GM10266 (cell line): ENCODE measurements at regions not wholly inside any gene's neighbourhood (a gene's known extent, or its start where the extent isn't known, plus 50 kb on each side); places are given as distances from the start of the nearest gene placed in this dataset.

ENCODE experiments used
- DNase-seq: peaks from one replicate; pipeline ENCODE4 v3.0.0; 2012; ENCODE audit errors: extremely low spot score
- CTCF ChIP-seq: IDR thresholded peaks from 2 replicates; pipeline ENCODE4 v1.5.1; 2012; ENCODE audit warnings: mild to moderate bottlenecking, low read depth; ENCODE audit not compliant: control insufficient read depth, insufficient read depth; ENCODE audit errors: missing control alignments

- TF ChIP-seq CTCF, result no peak
- DNase-seq, result no peak
Observed at GRCh38 chr15:77552066-77552465, 80.6 kb downstream of the LINGO1 start.

GRCh38 chr15:77550301-77551251 is 82.1 kb downstream of the LINGO1 start:
- TF ChIP-seq CTCF, result no peak
- DNase-seq, result no peak

- no peak for DNase-seq
- no peak for TF ChIP-seq CTCF
Observed at GRCh38 chr15:77549576-77550288, 83.0 kb downstream of the LINGO1 start.

- no peak for DNase-seq
- TF ChIP-seq CTCF, result no peak
Observed at GRCh38 chr15:77548589-77549557, 83.8 kb downstream of the LINGO1 start.

GRCh38 chr15:77547801-77548588 is 84.7 kb downstream of the LINGO1 start:
- DNase-seq, result no peak

More at GRCh38 chr15:77547801-77548588, 84.7 kb downstream of the LINGO1 start:
- no peak for TF ChIP-seq CTCF
